ENCODE measurements at regions not wholly inside any gene's neighbourhood (a gene's known extent, or its start where the extent isn't known, plus 50 kb on each side); places are given as distances from the start of the nearest gene placed in this dataset.

GRCh38 chrX:42220666-42221065 lies 297.3 kb upstream of the CASK start:
- no peak for ATAC-seq (ENCODE audit: low read depth in 2 of 2)
- Mint-ChIP-seq H3K4me1 (no peaks in the 10 kb centered on the region), H3K27ac (no peak overlapping the region), H3K4me3 (no peak overlapping the region), H3K27me3 (no peaks in the 10 kb centered on the region), H3K36me3 (no peaks in the 10 kb centered on the region), H3K9me3 (peaks cover 0 to 10% (median 1%) of the 10 kb centered on the region in 7 donors)
- H3K4me1 ChIP-seq (ENCODE audit: control insufficient read depth, insufficient read depth, low read length, poor library complexity, severe bottlenecking): no peaks in the 10 kb centered on the region
- H3K27ac ChIP-seq (ENCODE audit: insufficient read depth, low read length, poor library complexity, severe bottlenecking): no peak overlapping the region
- H3K27me3 ChIP-seq (ENCODE audit: control insufficient read depth, insufficient read depth, low read length): no peaks in the 10 kb centered on the region
- no peak overlapping the region for H3K4me3 ChIP-seq (ENCODE audit: low read depth, low read length)
- no peaks in the 10 kb centered on the region for H3K9me3 ChIP-seq (ENCODE audit: control insufficient read depth in 2 of 2, low read length in 2 of 2)
- no peaks in the 10 kb centered on the region for H3K36me3 ChIP-seq (ENCODE audit: control insufficient read depth, insufficient read depth, low read length)
- DNase-seq: no peak

GRCh38 chrX:42220083-42220482 lies 296.7 kb upstream of the CASK start:
- H3K36me3 ChIP-seq (ENCODE audit: control insufficient read depth, insufficient read depth, low read length): no peaks in the 10 kb centered on the region
- H3K27ac ChIP-seq (ENCODE audit: insufficient read depth, low read length, poor library complexity, severe bottlenecking): no peak overlapping the region
- H3K4me1 Mint-ChIP-seq: no peaks in the 10 kb centered on the region
- ATAC-seq (ENCODE audit: low read depth in 2 of 2) (no peak), DNase-seq (no peak)
- H3K4me3 Mint-ChIP-seq: no peak overlapping the region
- H3K27me3 Mint-ChIP-seq: no peaks in the 10 kb centered on the region
- H3K27me3 ChIP-seq (ENCODE audit: control insufficient read depth, insufficient read depth, low read length): no peaks in the 10 kb centered on the region
- no peak overlapping the region for H3K27ac Mint-ChIP-seq
- H3K4me3 ChIP-seq (ENCODE audit: low read depth, low read length): no peak overlapping the region
- H3K9me3 Mint-ChIP-seq: peaks cover 0 to 10% (median 1%) of the 10 kb centered on the region in 7 donors
- no peaks in the 10 kb centered on the region for H3K36me3 Mint-ChIP-seq
- no peaks in the 10 kb centered on the region for H3K9me3 ChIP-seq (ENCODE audit: control insufficient read depth in 2 of 2, low read length in 2 of 2)
- no peaks in the 10 kb centered on the region for H3K4me1 ChIP-seq (ENCODE audit: control insufficient read depth, insufficient read depth, low read length, poor library complexity, severe bottlenecking)

- Mint-ChIP-seq H3K9me3 (peaks cover 0 to 5% (median 0%) of the 10 kb centered on the region in 7 donors), H3K4me1 (no peaks in the 10 kb centered on the region), H3K27ac (no peak overlapping the region), H3K27me3 (no peaks in the 10 kb centered on the region), H3K36me3 (no peaks in the 10 kb centered on the region), H3K4me3 (no peak overlapping the region)
- Histone ChIP-seq H3K9me3 (ENCODE audit: control insufficient read depth in 2 of 2, low read length in 2 of 2) (no peaks in the 10 kb centered on the region), H3K27ac (ENCODE audit: insufficient read depth, low read length, poor library complexity, severe bottlenecking) (no peak overlapping the region), H3K4me3 (ENCODE audit: low read depth, low read length) (no peak overlapping the region), H3K4me1 (ENCODE audit: control insufficient read depth, insufficient read depth, low read length, poor library complexity, severe bottlenecking) (no peaks in the 10 kb centered on the region), H3K27me3 (ENCODE audit: control insufficient read depth, insufficient read depth, low read length) (no peaks in the 10 kb centered on the region), H3K36me3 (ENCODE audit: control insufficient read depth, insufficient read depth, low read length) (no peaks in the 10 kb centered on the region)
- DNase-seq (no peak), ATAC-seq (ENCODE audit: low read depth in 2 of 2) (no peak)
Measured at GRCh38 chrX:42219231-42219630, 295.9 kb upstream of the CASK start.

GRCh38 chrX:42195506-42195905 lies 272.2 kb upstream of the CASK start:
- DNase-seq (no peak), ATAC-seq (ENCODE audit: low read depth in 2 of 2) (no peak)
- Mint-ChIP-seq H3K4me3 (no peak overlapping the region), H3K27ac (peak overlapping the region in 1 of 3 donors; percentile 15), H3K27me3 (no peaks in the 10 kb centered on the region), H3K36me3 (no peaks in the 10 kb centered on the region), H3K4me1 (no peaks in the 10 kb centered on the region), H3K9me3 (peaks cover 0 to 4% (median 2%) of the 10 kb centered on the region in 7 donors)
- no peaks in the 10 kb centered on the region for H3K9me3 ChIP-seq (ENCODE audit: control insufficient read depth in 2 of 2, low read length in 2 of 2)
- no peaks in the 10 kb centered on the region for H3K36me3 ChIP-seq (ENCODE audit: control insufficient read depth, insufficient read depth, low read length)
- no peak overlapping the region for H3K27ac ChIP-seq (ENCODE audit: insufficient read depth, low read length, poor library complexity, severe bottlenecking)
- H3K4me3 ChIP-seq (ENCODE audit: low read depth, low read length): no peak overlapping the region
- no peaks in the 10 kb centered on the region for H3K27me3 ChIP-seq (ENCODE audit: control insufficient read depth, insufficient read depth, low read length)
- H3K4me1 ChIP-seq (ENCODE audit: control insufficient read depth, insufficient read depth, low read length, poor library complexity, severe bottlenecking): no peaks in the 10 kb centered on the region

GRCh38 chrX:42189576-42189975 lies 266.2 kb upstream of the CASK start:
- no peaks in the 10 kb centered on the region for H3K27me3 ChIP-seq (ENCODE audit: control insufficient read depth, insufficient read depth, low read length)
- Mint-ChIP-seq H3K4me3 (no peak overlapping the region), H3K27me3 (no peaks in the 10 kb centered on the region), H3K9me3 (peaks cover 0 to 3% (median 2%) of the 10 kb centered on the region in 7 donors), H3K4me1 (peaks cover 0 to 8% (median under 1%) of the 10 kb centered on the region in 4 donors), H3K27ac (no peak overlapping the region), H3K36me3 (no peaks in the 10 kb centered on the region)
- ATAC-seq (ENCODE audit: low read depth in 2 of 2) (no peak), DNase-seq (no peak)
- H3K4me3 ChIP-seq (ENCODE audit: low read depth, low read length): no peak overlapping the region
- H3K27ac ChIP-seq (ENCODE audit: insufficient read depth, low read length, poor library complexity, severe bottlenecking): no peak overlapping the region
- H3K4me1 ChIP-seq (ENCODE audit: control insufficient read depth, insufficient read depth, low read length, poor library complexity, severe bottlenecking): no peaks in the 10 kb centered on the region
- H3K36me3 ChIP-seq (ENCODE audit: control insufficient read depth, insufficient read depth, low read length): no peaks in the 10 kb centered on the region
- H3K9me3 ChIP-seq (ENCODE audit: control insufficient read depth in 2 of 2, low read length in 2 of 2): no peaks in the 10 kb centered on the region

- no peaks in the 10 kb centered on the region for H3K36me3 Mint-ChIP-seq
- no peak for ATAC-seq (ENCODE audit: low read depth in 2 of 2)
Measured at GRCh38 chrX:42188730-42189129, 265.4 kb upstream of the CASK start.

GRCh38 chrX:42176789-42177188 lies 253.4 kb upstream of the CASK start:
- no peaks in the 10 kb centered on the region for H3K9me3 ChIP-seq (ENCODE audit: control insufficient read depth in 2 of 2, low read length in 2 of 2)
- no peak overlapping the region for H3K27ac ChIP-seq (ENCODE audit: insufficient read depth, low read length, poor library complexity, severe bottlenecking)
- no peak for ATAC-seq (ENCODE audit: low read depth in 2 of 2)
- H3K36me3 ChIP-seq (ENCODE audit: control insufficient read depth, insufficient read depth, low read length): no peaks in the 10 kb centered on the region
- no peaks in the 10 kb centered on the region for H3K4me1 ChIP-seq (ENCODE audit: control insufficient read depth, insufficient read depth, low read length, poor library complexity, severe bottlenecking)
- DNase-seq: no peak
- no peak overlapping the region for H3K4me3 ChIP-seq (ENCODE audit: low read depth, low read length)
- H3K27ac Mint-ChIP-seq: no peak overlapping the region
- H3K27me3 Mint-ChIP-seq: no peaks in the 10 kb centered on the region
- H3K36me3 Mint-ChIP-seq: no peaks in the 10 kb centered on the region
- H3K27me3 ChIP-seq (ENCODE audit: control insufficient read depth, insufficient read depth, low read length): no peaks in the 10 kb centered on the region
- peaks cover 0 to 4% (median 0%) of the 10 kb centered on the region in 7 donors for H3K9me3 Mint-ChIP-seq
- H3K4me1 Mint-ChIP-seq: no peaks in the 10 kb centered on the region
- no peak overlapping the region for H3K4me3 Mint-ChIP-seq

More at GRCh38 chrX:42188730-42189129, 265.4 kb upstream of the CASK start:
- Histone ChIP-seq H3K27ac (ENCODE audit: insufficient read depth, low read length, poor library complexity, severe bottlenecking) (no peak overlapping the region), H3K27me3 (ENCODE audit: control insufficient read depth, insufficient read depth, low read length) (no peaks in the 10 kb centered on the region), H3K36me3 (ENCODE audit: control insufficient read depth, insufficient read depth, low read length) (no peaks in the 10 kb centered on the region), H3K4me3 (ENCODE audit: low read depth, low read length) (no peak overlapping the region), H3K9me3 (ENCODE audit: control insufficient read depth in 2 of 2, low read length in 2 of 2) (no peaks in the 10 kb centered on the region), H3K4me1 (ENCODE audit: control insufficient read depth, insufficient read depth, low read length, poor library complexity, severe bottlenecking) (no peaks in the 10 kb centered on the region)
- Mint-ChIP-seq H3K9me3 (peaks cover 0 to 3% (median 2%) of the 10 kb centered on the region in 7 donors), H3K27ac (no peak overlapping the region), H3K4me1 (peaks cover 0 to 8% (median under 1%) of the 10 kb centered on the region in 4 donors), H3K27me3 (no peaks in the 10 kb centered on the region), H3K4me3 (no peak overlapping the region)
- no peak for DNase-seq

- H3K4me1 ChIP-seq (ENCODE audit: control insufficient read depth, insufficient read depth, low read length, poor library complexity, severe bottlenecking): no peaks in the 10 kb centered on the region
- Mint-ChIP-seq H3K4me1 (no peaks in the 10 kb centered on the region), H3K9me3 (peaks cover 0 to 7% (median 1%) of the 10 kb centered on the region in 7 donors), H3K27me3 (no peaks in the 10 kb centered on the region), H3K4me3 (no peak overlapping the region), H3K36me3 (no peaks in the 10 kb centered on the region), H3K27ac (no peak overlapping the region)
- no peak for ATAC-seq (ENCODE audit: low read depth in 2 of 2)
- H3K4me3 ChIP-seq (ENCODE audit: low read depth, low read length): no peak overlapping the region
- DNase-seq: no peak
- H3K27me3 ChIP-seq (ENCODE audit: control insufficient read depth, insufficient read depth, low read length): no peaks in the 10 kb centered on the region
- no peaks in the 10 kb centered on the region for H3K9me3 ChIP-seq (ENCODE audit: control insufficient read depth in 2 of 2, low read length in 2 of 2)
- no peaks in the 10 kb centered on the region for H3K36me3 ChIP-seq (ENCODE audit: control insufficient read depth, insufficient read depth, low read length)
- H3K27ac ChIP-seq (ENCODE audit: insufficient read depth, low read length, poor library complexity, severe bottlenecking): no peak overlapping the region
Measured at GRCh38 chrX:42175843-42176242, 252.5 kb upstream of the CASK start.

Data from CD4-positive, CD25-positive, alpha-beta regulatory T cell (primary cell).